Heart right ventricle (tissue), 16 donors: ENCODE measurements at regions not wholly inside any gene's neighbourhood (a gene's known extent, or its start where the extent isn't known, plus 50 kb on each side); places are given as distances from the start of the nearest gene placed in this dataset.

ENCODE experiments used
- ATAC-seq, 8 donors: fragments of 200-7000 bp; cut with Tn5 transposase; one replicate each; pipeline ENCODE4 v1.9.1; 2020; ENCODE audit warnings: mild to moderate bottlenecking in 8 of 8, moderate library complexity in 8 of 8, moderate number of reproducible peaks in 1 of 8
- DNase-seq, 2 donors: peaks; one replicate each; pipeline ENCODE4 v3.0.0-alpha.2; 2020
- H3K27ac ChIP-seq, 10 donors: fragments of 200-600 bp; sonication (generic) in 2 of 10; one replicate each; pipeline versions ENCODE4 v1.5.0 to v1.8.0; 2020 to 2022; ENCODE audit warnings: mild to moderate bottlenecking in 3 of 10
- H3K27me3 ChIP-seq, 7 donors: fragments of 200-600 bp; one replicate each; pipeline ENCODE4 v1.8.0; 2021 to 2022; ENCODE audit warnings: mild to moderate bottlenecking in 2 of 7
- H3K36me3 ChIP-seq, 9 donors: fragments of 200-600 bp; sonication (generic) in 1 of 9; one replicate each; pipeline versions ENCODE4 v1.5.0 to v1.8.0; 2020 to 2022; ENCODE audit warnings: mild to moderate bottlenecking in 2 of 9
- H3K4me1 ChIP-seq, 9 donors: fragments of 200-600 bp; sonication (generic) in 1 of 9; one replicate each; pipeline versions ENCODE4 v1.5.0 to v1.8.0; 2020 to 2022; ENCODE audit warnings: mild to moderate bottlenecking in 4 of 9
- H3K4me3 ChIP-seq, 10 donors: fragments of 200-600 bp; sonication (generic) in 2 of 10; one replicate each; pipeline versions ENCODE4 v1.5.0 to v1.8.0; 2020 to 2022; ENCODE audit warnings: mild to moderate bottlenecking in 7 of 10, moderate library complexity in 2 of 10
- H3K9me3 ChIP-seq, 11 donors: fragments of 200-600 bp in 10 of 11; sonication (generic) in 2 of 11; one replicate each; pipeline versions ENCODE4 v1.5.0 to v1.8.0; 2013 to 2022; ENCODE audit warnings: mild to moderate bottlenecking in 2 of 11, control low read depth in 1 of 11, moderate library complexity in 1 of 11
- CTCF ChIP-seq, 9 donors: fragments of 200-600 bp; sonication (generic) in 2 of 9; IDR thresholded peaks; one replicate each; pipeline versions ENCODE4 v1.5.0 to v1.8.0; 2021 to 2022; ENCODE audit warnings: antibody characterized with exemption in 9 of 9, mild to moderate bottlenecking in 5 of 9, moderate library complexity in 1 of 9
- WGBS, 2 donors: extraction: QIAGEN DNeasy Blood & Tissue Kit; methylation state at CpG; one replicate each; pipeline ENCODE4 v1.1.7; 2013; ENCODE audit warnings: inconsistent platforms in 1 of 2; 5-methylcytosine and 5-hydroxymethylcytosine counted together
- intact Hi-C, 10 donors: fragments of 100-400 bp; cut with DNase I; formaldehyde crosslinking; loops; one replicate each; pipeline versions ENCODE4 v1.11.1 to v1.14.2; 2022
- donor health status: Arrhythmogenic right ventricular cardiomyopathy.
- donor health status: ischemic (EF 13 %, LVEDD 7.1; RV severe dilation, severe dysfunction).
- donor health status: healthy with polysubstance abuse.
- donor health status: DM: no; HTN: yes; CAD: no.
- donor health status: DM: no; HTN: no; CAD: no.
- donor health status: ischemic (EF 25% LVEDD 6.9; RV normal size, moderate dysfunction).
- donor health status: ischemic (EF 25% LVEDD 5.7; RV mildly dilated, moderate dysfunction).
- donor health status: healthy.
- donor health status: DM: yes; HTN: yes; CAD: no.
- donor health status: Ischemic cardiomyopathy.
- donor health status: ischemic (EF 35%, LVEDD 5.7; RV mildly dilated, moderate dysfunction).
- donor health status: nonischemic (EF 11% LVEDD 7.7; RV severe dilation, severe dysfunction).
- donor health status: DM: yes; HTN: yes; CAD: no.
- donor health status: PGD.
- donor health status: ischemic (EF 29% LVEDD 5.4; RV normal size, mild dysfunction).
- donor health status: nonischemic (EF 23%, LVEDD 6.1; RV moderate dilation, normal function).

GRCh38 chr13:108368250-108368905 lies 98.9 kb downstream of the TNFSF13B start:
- peak in 1 of 8 donors; percentile 59 for ATAC-seq
- peaks cover 0 to 13% (median 0%) of the 10 kb centered on the region in 11 donors for H3K9me3 ChIP-seq
- 67 to 75% methylated on average over 3 of the region's 3 CpGs for WGBS, 2 donors
- no peaks in the 10 kb centered on the region for H3K27me3 ChIP-seq
- H3K36me3 ChIP-seq = no peaks in the 10 kb centered on the region
- H3K4me3 ChIP-seq = no peak overlapping the region
- intact Hi-C loops = no loop called here
- peak overlapping the region in 1 of 10 donors; percentile 71 for H3K27ac ChIP-seq
- no peaks in the 10 kb centered on the region for H3K4me1 ChIP-seq
- no peak for DNase-seq
- no peak for TF ChIP-seq CTCF (IDR thresholded peaks at IDR 0.05)

GRCh38 chr13:108369412-108369811 lies 99.9 kb downstream of the TNFSF13B start:
- Histone ChIP-seq H3K36me3 (no peaks in the 10 kb centered on the region), H3K9me3 (peaks cover 0 to 13% (median 0%) of the 10 kb centered on the region in 11 donors), H3K27me3 (no peaks in the 10 kb centered on the region), H3K27ac (peak overlapping the region in 1 of 10 donors; percentile 71), H3K4me1 (no peaks in the 10 kb centered on the region), H3K4me3 (no peak overlapping the region)
- intact Hi-C loops = no loop called here
- DNase-seq (no peak), ATAC-seq (no peak)
- TF ChIP-seq CTCF (IDR thresholded peaks at IDR 0.05) = no peak

GRCh38 chr13:108375034-108375433 lies 105.5 kb downstream of the TNFSF13B start:
- peaks cover 0 to 13% (median 0%) of the 10 kb centered on the region in 11 donors for H3K9me3 ChIP-seq
- 70 to 71% methylated on average over 2 of the region's 2 CpGs for WGBS, 2 donors
- no peaks in the 10 kb centered on the region for H3K27me3 ChIP-seq
- H3K4me1 ChIP-seq = no peaks in the 10 kb centered on the region
- ATAC-seq = no peak
- DNase-seq = no peak
- TF ChIP-seq CTCF (IDR thresholded peaks at IDR 0.05) = no peak
- intact Hi-C loops = no loop called here
- H3K4me3 ChIP-seq = no peak overlapping the region
- H3K27ac ChIP-seq = no peak overlapping the region
- no peaks in the 10 kb centered on the region for H3K36me3 ChIP-seq

GRCh38 chr13:108375772-108376171 lies 106.3 kb downstream of the TNFSF13B start:
- WGBS, 2 donors = 79 to 83% methylated on average over 2 of the region's 2 CpGs
- no peak for TF ChIP-seq CTCF (IDR thresholded peaks at IDR 0.05)
- intact Hi-C loops = no loop called here
- DNase-seq (no peak), ATAC-seq (no peak)
- H3K4me3 ChIP-seq = no peak overlapping the region
- H3K36me3 ChIP-seq = no peaks in the 10 kb centered on the region
- H3K4me1 ChIP-seq = no peaks in the 10 kb centered on the region
- peaks cover 0 to 12% (median 0%) of the 10 kb centered on the region in 11 donors for H3K9me3 ChIP-seq
- no peak overlapping the region for H3K27ac ChIP-seq
- H3K27me3 ChIP-seq = no peaks in the 10 kb centered on the region
